WTC11 (cell line): ENCODE measurements at regions not wholly inside any gene's neighbourhood (a gene's known extent, or its start where the extent isn't known, plus 50 kb on each side); places are given as distances from the start of the nearest gene placed in this dataset.
A peak's percentile ranks its signal among the peaks of the same experiment; 100 is the strongest.

Source experiments
- ATAC-seq: fragments of 200-7000 bp; cut with Tn5 transposase; 2 replicates; pipeline ENCODE4 v1.10.0; 2021; ENCODE audit warnings: mild to moderate bottlenecking, moderate library complexity
- CTCF ChIA-PET: fragments of 300-600 bp; sonication (Branson Sonifier 250); formaldehyde crosslinking; loops from one replicate; lab custom pipeline; 2021; ENCODE audit warnings: antibody characterized with exemption; lab: Charles Lee
- POLR2A ChIA-PET: fragments of 350-600 bp; sonication (Branson Sonifier 250); formaldehyde crosslinking; loops from one replicate; lab custom pipeline; 2021; ENCODE audit warnings: antibody characterized with exemption; lab: Charles Lee
- DNase-seq: peaks from one replicate; pipeline ENCODE4 v3.0.0; 2021; ENCODE audit warnings: low spot score
- H3K27ac Mint-ChIP-seq: 2 replicates; pipeline ENCODE4 v1.8.0; 2021; ENCODE audit warnings: mixed read lengths
- H3K27me3 Mint-ChIP-seq: 2 replicates; pipeline ENCODE4 v1.8.0; 2021; ENCODE audit warnings: low read depth, mild to moderate bottlenecking, moderate library complexity, mixed read lengths
- H3K36me3 Mint-ChIP-seq: 2 replicates; pipeline ENCODE4 v1.8.0; 2021; ENCODE audit warnings: mixed read lengths
- H3K4me1 Mint-ChIP-seq: 2 replicates; pipeline ENCODE4 v1.8.0; 2022; ENCODE audit warnings: mixed read lengths
- H3K4me3 Mint-ChIP-seq: 2 replicates; pipeline ENCODE4 v1.8.0; 2021; ENCODE audit warnings: mild to moderate bottlenecking, moderate library complexity, mixed read lengths
- H3K9me3 Mint-ChIP-seq: 2 replicates; pipeline ENCODE4 v1.8.0; 2021; ENCODE audit warnings: mixed read lengths
- CBFB ChIP-seq: sonication (generic); formaldehyde crosslinking; IDR thresholded peaks from 2 replicates; pipeline ENCODE4 v1.8.1; 2022; ENCODE audit warnings: mild to moderate bottlenecking, low read depth, missing genetic modification reagents
- ESRRA ChIP-seq: sonication (generic); formaldehyde crosslinking; IDR thresholded peaks from 2 replicates; pipeline ENCODE4 v1.8.1; 2022; ENCODE audit warnings: mild to moderate bottlenecking, missing genetic modification reagents, borderline replicate concordance
- IRF2 ChIP-seq: sonication (generic); formaldehyde crosslinking; IDR thresholded peaks from 2 replicates; pipeline ENCODE4 v1.8.0; 2022; ENCODE audit warnings: low read depth, missing genetic modification reagents, borderline replicate concordance
- NFATC4 ChIP-seq: fragments of 250-450 bp; sonication (Bioruptor Pico); IDR thresholded peaks from 2 replicates; pipeline ENCODE4 v1.9.0; 2021; ENCODE audit warnings: mild to moderate bottlenecking
- NR1H2 ChIP-seq: sonication (generic); formaldehyde crosslinking; IDR thresholded peaks from 2 replicates; pipeline ENCODE4 v1.9.0; 2021; ENCODE audit warnings: mild to moderate bottlenecking, moderate library complexity, missing genetic modification reagents
- RELA ChIP-seq: sonication (generic); formaldehyde crosslinking; IDR thresholded peaks from 2 replicates; pipeline ENCODE4 v1.8.1; 2022; ENCODE audit warnings: missing genetic modification reagents, mild to moderate bottlenecking, borderline replicate concordance
- SMAD3 ChIP-seq: sonication (generic); formaldehyde crosslinking; IDR thresholded peaks from 2 replicates; pipeline ENCODE4 v1.8.0; 2022; ENCODE audit warnings: missing genetic modification reagents, mild to moderate bottlenecking, borderline replicate concordance
- TEAD4 ChIP-seq: sonication (generic); formaldehyde crosslinking; IDR thresholded peaks from 2 replicates; pipeline ENCODE4 v1.8.0; 2022; ENCODE audit warnings: mild to moderate bottlenecking, missing genetic modification reagents
- ZNF232 ChIP-seq: sonication (generic); formaldehyde crosslinking; IDR thresholded peaks from 2 replicates; pipeline ENCODE4 v1.8.0; 2022; ENCODE audit warnings: mild to moderate bottlenecking, missing genetic modification reagents
- ZNF317 ChIP-seq: sonication (generic); formaldehyde crosslinking; IDR thresholded peaks from 2 replicates; pipeline ENCODE4 v1.8.1; 2023; ENCODE audit warnings: low read depth, mild to moderate bottlenecking, moderate library complexity, missing genetic modification reagents, borderline replicate concordance
- ZNF396 ChIP-seq: fragments of 250-450 bp; sonication (Bioruptor Pico); IDR thresholded peaks from 2 replicates; pipeline ENCODE4 v1.8.0; 2021; ENCODE audit warnings: mild to moderate bottlenecking, moderate library complexity, borderline replicate concordance
- ZNF416 ChIP-seq: fragments of 250-450 bp; sonication (Bioruptor Pico); IDR thresholded peaks from 2 replicates; pipeline ENCODE4 v1.9.0; 2021; ENCODE audit warnings: mild to moderate bottlenecking, inconsistent platforms
- TF ChIP-seq, protein P1 (sequence below): sonication (generic); formaldehyde crosslinking; IDR thresholded peaks from 2 replicates; pipeline ENCODE4 v1.8.0; 2022; ENCODE audit warnings: missing genetic modification reagents
- TF ChIP-seq, protein P2 (sequence below): sonication (generic); formaldehyde crosslinking; IDR thresholded peaks from 2 replicates; pipeline ENCODE4 v1.8.1; 2023; ENCODE audit warnings: mild to moderate bottlenecking, missing genetic modification reagents, borderline replicate concordance
- TF ChIP-seq, protein P3 (sequence below): sonication (generic); formaldehyde crosslinking; IDR thresholded peaks from 2 replicates; pipeline ENCODE4 v1.8.1; 2023; ENCODE audit warnings: mild to moderate bottlenecking, moderate library complexity, missing genetic modification reagents

DNA sequence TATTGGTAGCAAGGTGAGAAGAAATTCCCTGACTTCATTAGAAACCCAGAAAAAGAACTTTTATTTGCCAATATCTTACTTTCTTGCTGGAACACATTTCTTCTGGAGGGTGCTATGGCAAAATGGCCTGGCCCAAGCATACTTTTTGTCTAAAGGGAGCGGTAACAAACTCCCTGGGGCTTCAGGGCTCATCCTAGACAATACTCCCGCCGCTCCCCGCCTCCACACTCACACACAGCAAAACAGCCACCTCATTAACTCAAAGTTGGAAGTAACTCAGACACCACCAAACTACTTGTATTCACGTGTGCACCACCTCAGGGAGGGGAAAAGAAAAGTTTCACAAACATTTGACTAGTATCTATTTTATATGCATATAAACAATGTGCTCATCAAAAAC is 75.7 kb downstream of the IGSF1 start:
- ATAC-seq: peak; percentile 55
- POLR2A ChIA-PET: no interaction called here
- CTCF ChIA-PET: interaction anchor here (1.0 kb wide), 1 partner anchor 24 kb away, joined by 3 read pairs; no protein-coding TSS in a partner anchor
- Mint-ChIP-seq H3K9me3 (no peaks in the 10 kb centered on the region), H3K4me1 (peaks cover 17% of the 10 kb centered on the region), H3K27me3 (peaks cover 45% of the 10 kb centered on the region), H3K36me3 (no peaks in the 10 kb centered on the region; the same call in 1 of the 2 replicates)
- no peak for TF ChIP-seq ZNF317 (CRISPR knock-in tag)
- TF ChIP-seq NFATC4: no peak
- TF ChIP-seq TEAD4 (CRISPR knock-in tag): no peak
- TF ChIP-seq ZNF232 (CRISPR knock-in tag): no peak
- TF ChIP-seq, all 79 proteins: peak for 0
- Mint-ChIP-seq H3K27ac (no peak overlapping the region), H3K4me3 (0 out of 2 replicates have a peak overlapping the region, but pooled peaks have one; percentile 9)
- no peak for DNase-seq

DNA sequence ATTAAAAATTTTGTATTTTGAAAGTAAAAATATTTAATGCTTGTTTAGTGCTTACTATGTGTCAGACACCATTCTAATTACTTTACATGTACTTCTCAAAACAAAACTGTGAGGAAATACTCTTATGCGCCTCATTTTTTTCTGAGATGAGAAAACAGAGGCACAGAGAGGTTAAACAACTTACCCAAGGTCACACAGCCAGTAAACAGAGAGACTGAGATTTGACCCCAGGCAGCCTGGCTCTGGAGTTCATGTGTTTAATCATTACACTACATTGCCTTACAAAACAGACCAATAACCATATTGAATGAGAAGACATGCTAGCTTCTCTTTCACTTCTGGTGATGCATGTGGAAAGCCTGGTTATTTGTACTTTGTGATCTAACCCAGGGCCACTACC is 86.3 kb downstream of the IGSF1 start:
- TF ChIP-seq, protein P1, sequence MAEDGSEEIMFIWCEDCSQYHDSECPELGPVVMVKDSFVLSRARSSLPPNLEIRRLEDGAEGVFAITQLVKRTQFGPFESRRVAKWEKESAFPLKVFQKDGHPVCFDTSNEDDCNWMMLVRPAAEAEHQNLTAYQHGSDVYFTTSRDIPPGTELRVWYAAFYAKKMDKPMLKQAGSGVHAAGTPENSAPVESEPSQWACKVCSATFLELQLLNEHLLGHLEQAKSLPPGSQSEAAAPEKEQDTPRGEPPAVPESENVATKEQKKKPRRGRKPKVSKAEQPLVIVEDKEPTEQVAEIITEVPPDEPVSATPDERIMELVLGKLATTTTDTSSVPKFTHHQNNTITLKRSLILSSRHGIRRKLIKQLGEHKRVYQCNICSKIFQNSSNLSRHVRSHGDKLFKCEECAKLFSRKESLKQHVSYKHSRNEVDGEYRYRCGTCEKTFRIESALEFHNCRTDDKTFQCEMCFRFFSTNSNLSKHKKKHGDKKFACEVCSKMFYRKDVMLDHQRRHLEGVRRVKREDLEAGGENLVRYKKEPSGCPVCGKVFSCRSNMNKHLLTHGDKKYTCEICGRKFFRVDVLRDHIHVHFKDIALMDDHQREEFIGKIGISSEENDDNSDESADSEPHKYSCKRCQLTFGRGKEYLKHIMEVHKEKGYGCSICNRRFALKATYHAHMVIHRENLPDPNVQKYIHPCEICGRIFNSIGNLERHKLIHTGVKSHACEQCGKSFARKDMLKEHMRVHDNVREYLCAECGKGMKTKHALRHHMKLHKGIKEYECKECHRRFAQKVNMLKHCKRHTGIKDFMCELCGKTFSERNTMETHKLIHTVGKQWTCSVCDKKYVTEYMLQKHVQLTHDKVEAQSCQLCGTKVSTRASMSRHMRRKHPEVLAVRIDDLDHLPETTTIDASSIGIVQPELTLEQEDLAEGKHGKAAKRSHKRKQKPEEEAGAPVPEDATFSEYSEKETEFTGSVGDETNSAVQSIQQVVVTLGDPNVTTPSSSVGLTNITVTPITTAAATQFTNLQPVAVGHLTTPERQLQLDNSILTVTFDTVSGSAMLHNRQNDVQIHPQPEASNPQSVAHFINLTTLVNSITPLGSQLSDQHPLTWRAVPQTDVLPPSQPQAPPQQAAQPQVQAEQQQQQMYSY: no peak
- TF ChIP-seq SMAD3 (CRISPR knock-in tag) (no peak), ZNF416 (no peak), IRF2 (CRISPR knock-in tag) (no peak), NR1H2 (CRISPR knock-in tag) (no peak), ESRRA (CRISPR knock-in tag) (no peak), ZNF396 (CRISPR knock-in tag) (no peak), RELA (CRISPR knock-in tag) (no peak), CBFB (no peak)
- TF ChIP-seq, protein P2, sequence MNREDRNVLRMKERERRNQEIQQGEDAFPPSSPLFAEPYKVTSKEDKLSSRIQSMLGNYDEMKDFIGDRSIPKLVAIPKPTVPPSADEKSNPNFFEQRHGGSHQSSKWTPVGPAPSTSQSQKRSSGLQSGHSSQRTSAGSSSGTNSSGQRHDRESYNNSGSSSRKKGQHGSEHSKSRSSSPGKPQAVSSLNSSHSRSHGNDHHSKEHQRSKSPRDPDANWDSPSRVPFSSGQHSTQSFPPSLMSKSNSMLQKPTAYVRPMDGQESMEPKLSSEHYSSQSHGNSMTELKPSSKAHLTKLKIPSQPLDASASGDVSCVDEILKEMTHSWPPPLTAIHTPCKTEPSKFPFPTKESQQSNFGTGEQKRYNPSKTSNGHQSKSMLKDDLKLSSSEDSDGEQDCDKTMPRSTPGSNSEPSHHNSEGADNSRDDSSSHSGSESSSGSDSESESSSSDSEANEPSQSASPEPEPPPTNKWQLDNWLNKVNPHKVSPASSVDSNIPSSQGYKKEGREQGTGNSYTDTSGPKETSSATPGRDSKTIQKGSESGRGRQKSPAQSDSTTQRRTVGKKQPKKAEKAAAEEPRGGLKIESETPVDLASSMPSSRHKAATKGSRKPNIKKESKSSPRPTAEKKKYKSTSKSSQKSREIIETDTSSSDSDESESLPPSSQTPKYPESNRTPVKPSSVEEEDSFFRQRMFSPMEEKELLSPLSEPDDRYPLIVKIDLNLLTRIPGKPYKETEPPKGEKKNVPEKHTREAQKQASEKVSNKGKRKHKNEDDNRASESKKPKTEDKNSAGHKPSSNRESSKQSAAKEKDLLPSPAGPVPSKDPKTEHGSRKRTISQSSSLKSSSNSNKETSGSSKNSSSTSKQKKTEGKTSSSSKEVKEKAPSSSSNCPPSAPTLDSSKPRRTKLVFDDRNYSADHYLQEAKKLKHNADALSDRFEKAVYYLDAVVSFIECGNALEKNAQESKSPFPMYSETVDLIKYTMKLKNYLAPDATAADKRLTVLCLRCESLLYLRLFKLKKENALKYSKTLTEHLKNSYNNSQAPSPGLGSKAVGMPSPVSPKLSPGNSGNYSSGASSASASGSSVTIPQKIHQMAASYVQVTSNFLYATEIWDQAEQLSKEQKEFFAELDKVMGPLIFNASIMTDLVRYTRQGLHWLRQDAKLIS (CRISPR knock-in tag): no peak
- TF ChIP-seq, protein P3, sequence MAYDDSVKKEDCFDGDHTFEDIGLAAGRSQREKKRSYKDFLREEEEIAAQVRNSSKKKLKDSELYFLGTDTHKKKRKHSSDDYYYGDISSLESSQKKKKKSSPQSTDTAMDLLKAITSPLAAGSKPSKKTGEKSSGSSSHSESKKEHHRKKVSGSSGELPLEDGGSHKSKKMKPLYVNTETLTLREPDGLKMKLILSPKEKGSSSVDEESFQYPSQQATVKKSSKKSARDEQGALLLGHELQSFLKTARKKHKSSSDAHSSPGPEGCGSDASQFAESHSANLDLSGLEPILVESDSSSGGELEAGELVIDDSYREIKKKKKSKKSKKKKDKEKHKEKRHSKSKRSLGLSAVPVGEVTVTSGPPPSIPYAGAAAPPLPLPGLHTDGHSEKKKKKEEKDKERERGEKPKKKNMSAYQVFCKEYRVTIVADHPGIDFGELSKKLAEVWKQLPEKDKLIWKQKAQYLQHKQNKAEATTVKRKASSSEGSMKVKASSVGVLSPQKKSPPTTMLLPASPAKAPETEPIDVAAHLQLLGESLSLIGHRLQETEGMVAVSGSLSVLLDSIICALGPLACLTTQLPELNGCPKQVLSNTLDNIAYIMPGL (CRISPR knock-in tag): no peak
- Mint-ChIP-seq H3K36me3 (no peaks in the 10 kb centered on the region), H3K4me1 (peaks cover 4% of the 10 kb centered on the region), H3K4me3 (no peak overlapping the region), H3K9me3 (no peaks in the 10 kb centered on the region), H3K27ac (no peak overlapping the region), H3K27me3 (no peaks in the 10 kb centered on the region; the same call in 1 of the 2 replicates)
- ChIA-PET POLR2A (no interaction called here), CTCF (no interaction called here)
- ATAC-seq (no peak), DNase-seq (no peak)
